SU-DHL-6 (cell line): ENCODE measurements at regions not wholly inside any gene's neighbourhood (a gene's known extent, or its start where the extent isn't known, plus 50 kb on each side); places are given as distances from the start of the nearest gene placed in this dataset.

ENCODE experiments used
- H2AFZ ChIP-seq: fragments of 200-600 bp; sonication (generic); 2 replicates; pipeline ENCODE4 v1.6.1; 2014; ENCODE audit warnings: low read depth, mild to moderate bottlenecking, moderate library complexity, mixed read lengths, antibody characterized with exemption, low read length; ENCODE audit not compliant: severe bottlenecking
- H3F3A ChIP-seq: fragments of 200-600 bp; shearing (Covaris generic); 2 replicates; pipeline ENCODE4 v1.6.0; 2016; ENCODE audit warnings: antibody characterized with exemption, mild to moderate bottlenecking; ENCODE audit not compliant: insufficient read depth
- H3K27ac ChIP-seq: fragments of 200-600 bp; sonication (generic); 2 replicates; pipeline ENCODE4 v1.5.1; 2016; ENCODE audit warnings: low read depth, mild to moderate bottlenecking, low read length, moderate library complexity, mixed read lengths
- H3K27me3 ChIP-seq: fragments of 200-600 bp; sonication (generic), shearing (Covaris generic); 2 replicates; pipeline ENCODE4 v1.6.0; 2014; ENCODE audit warnings: mild to moderate bottlenecking, low read length
- H3K36me3 ChIP-seq: fragments of 200-600 bp; sonication (generic); 2 replicates; pipeline ENCODE4 v1.6.1; 2014; ENCODE audit warnings: mild to moderate bottlenecking, low read length, mixed read lengths
- H3K4me2 ChIP-seq: fragments of 300-600, 200-600 bp; shearing (Covaris generic), sonication (generic); 2 replicates; pipeline ENCODE4 v1.6.0; 2014; ENCODE audit warnings: low read length, low read depth, mild to moderate bottlenecking; ENCODE audit not compliant: poor library complexity, severe bottlenecking
- H3K4me3 ChIP-seq: fragments of 200-600 bp; sonication (generic); 2 replicates; pipeline ENCODE4 v1.5.1; 2014; ENCODE audit warnings: antibody characterized with exemption, low read length, mild to moderate bottlenecking, mixed read lengths; ENCODE audit not compliant: insufficient read depth, poor library complexity, severe bottlenecking
- H3K79me2 ChIP-seq: fragments of 200-600 bp; sonication (generic); 2 replicates; pipeline ENCODE4 v1.6.1; 2014; ENCODE audit warnings: mild to moderate bottlenecking, low read length, moderate library complexity; ENCODE audit not compliant: insufficient read depth
- H3K9ac ChIP-seq: fragments of 200-600 bp; sonication (generic); 2 replicates; pipeline ENCODE4 v1.7.0; 2014; ENCODE audit warnings: mild to moderate bottlenecking, low read length
- H3K9me2 ChIP-seq: fragments of 200-600 bp; sonication (generic); replicated peaks from 2 replicates; pipeline ENCODE4 v1.6.1; 2014; ENCODE audit warnings: low read length; ENCODE audit not compliant: insufficient read depth
- H3K9me3 ChIP-seq: fragments of 200-600 bp; sonication (generic); 2 replicates; pipeline ENCODE4 v1.6.1; 2014; ENCODE audit warnings: low read length, mixed read lengths; ENCODE audit not compliant: insufficient read depth
- H4K20me1 ChIP-seq: fragments of 200-600 bp; sonication (generic); 2 replicates; pipeline ENCODE4 v1.6.1; 2014; ENCODE audit warnings: low read depth, mild to moderate bottlenecking, antibody characterized with exemption, low read length, moderate library complexity, mixed read lengths
- EZH2phosphoT487 ChIP-seq: fragments of 200-600 bp; sonication (generic), shearing (Covaris generic); conservative IDR thresholded peaks from 2 replicates; pipeline ENCODE4 v1.6.1; 2018; ENCODE audit warnings: mild to moderate bottlenecking, antibody characterized with exemption, low read length, moderate library complexity, mixed read lengths
- TF ChIP-seq, protein P1 (sequence below): fragments of 200-600 bp; sonication (generic); IDR thresholded peaks from one replicate; pipeline ENCODE4 v1.5.1; 2017; ENCODE audit warnings: antibody characterized with exemption, mild to moderate bottlenecking, low read length, moderate library complexity; ENCODE audit not compliant: insufficient read depth, poor library complexity, severe bottlenecking

DNA sequence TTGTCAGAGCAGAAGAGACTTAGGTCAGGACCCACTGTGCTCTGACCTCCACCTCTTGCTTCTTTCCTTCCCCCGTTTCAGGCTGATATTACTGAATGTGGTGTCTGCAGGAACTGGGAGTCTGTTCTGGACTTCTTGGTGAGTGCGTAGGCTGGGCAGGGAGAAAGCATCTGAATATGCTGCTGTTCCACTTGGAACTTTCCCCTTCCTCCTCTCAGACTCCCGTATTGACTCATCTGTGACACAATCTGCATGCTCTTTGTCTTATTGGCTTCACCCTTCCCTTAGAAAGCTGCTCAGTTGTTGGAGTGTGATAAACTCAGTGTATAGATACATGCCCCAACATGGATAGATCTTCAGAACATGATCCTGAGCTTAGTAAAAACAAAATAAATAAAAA lies 137.6 kb upstream of the HABP2 start:
- H3K79me2 ChIP-seq: no peaks in the 10 kb centered on the region
- H3K4me3 ChIP-seq: no peak overlapping the region
- no peak overlapping the region for H3K4me2 ChIP-seq
- H2AFZ ChIP-seq: no peak overlapping the region
- no peak overlapping the region for H3K9ac ChIP-seq
- no peaks in the 10 kb centered on the region for H3K27me3 ChIP-seq
- no peaks in the 10 kb centered on the region for H3F3A ChIP-seq
- H3K36me3 ChIP-seq: no peaks in the 10 kb centered on the region
- no peaks in the 10 kb centered on the region for H3K9me2 ChIP-seq
- no peak overlapping the region for H3K27ac ChIP-seq
- no peaks in the 10 kb centered on the region for H4K20me1 ChIP-seq
- TF ChIP-seq EZH2phosphoT487: no peak
- TF ChIP-seq, protein P1, sequence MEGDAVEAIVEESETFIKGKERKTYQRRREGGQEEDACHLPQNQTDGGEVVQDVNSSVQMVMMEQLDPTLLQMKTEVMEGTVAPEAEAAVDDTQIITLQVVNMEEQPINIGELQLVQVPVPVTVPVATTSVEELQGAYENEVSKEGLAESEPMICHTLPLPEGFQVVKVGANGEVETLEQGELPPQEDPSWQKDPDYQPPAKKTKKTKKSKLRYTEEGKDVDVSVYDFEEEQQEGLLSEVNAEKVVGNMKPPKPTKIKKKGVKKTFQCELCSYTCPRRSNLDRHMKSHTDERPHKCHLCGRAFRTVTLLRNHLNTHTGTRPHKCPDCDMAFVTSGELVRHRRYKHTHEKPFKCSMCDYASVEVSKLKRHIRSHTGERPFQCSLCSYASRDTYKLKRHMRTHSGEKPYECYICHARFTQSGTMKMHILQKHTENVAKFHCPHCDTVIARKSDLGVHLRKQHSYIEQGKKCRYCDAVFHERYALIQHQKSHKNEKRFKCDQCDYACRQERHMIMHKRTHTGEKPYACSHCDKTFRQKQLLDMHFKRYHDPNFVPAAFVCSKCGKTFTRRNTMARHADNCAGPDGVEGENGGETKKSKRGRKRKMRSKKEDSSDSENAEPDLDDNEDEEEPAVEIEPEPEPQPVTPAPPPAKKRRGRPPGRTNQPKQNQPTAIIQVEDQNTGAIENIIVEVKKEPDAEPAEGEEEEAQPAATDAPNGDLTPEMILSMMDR: no peak
- no peaks in the 10 kb centered on the region for H3K9me3 ChIP-seq

DNA sequence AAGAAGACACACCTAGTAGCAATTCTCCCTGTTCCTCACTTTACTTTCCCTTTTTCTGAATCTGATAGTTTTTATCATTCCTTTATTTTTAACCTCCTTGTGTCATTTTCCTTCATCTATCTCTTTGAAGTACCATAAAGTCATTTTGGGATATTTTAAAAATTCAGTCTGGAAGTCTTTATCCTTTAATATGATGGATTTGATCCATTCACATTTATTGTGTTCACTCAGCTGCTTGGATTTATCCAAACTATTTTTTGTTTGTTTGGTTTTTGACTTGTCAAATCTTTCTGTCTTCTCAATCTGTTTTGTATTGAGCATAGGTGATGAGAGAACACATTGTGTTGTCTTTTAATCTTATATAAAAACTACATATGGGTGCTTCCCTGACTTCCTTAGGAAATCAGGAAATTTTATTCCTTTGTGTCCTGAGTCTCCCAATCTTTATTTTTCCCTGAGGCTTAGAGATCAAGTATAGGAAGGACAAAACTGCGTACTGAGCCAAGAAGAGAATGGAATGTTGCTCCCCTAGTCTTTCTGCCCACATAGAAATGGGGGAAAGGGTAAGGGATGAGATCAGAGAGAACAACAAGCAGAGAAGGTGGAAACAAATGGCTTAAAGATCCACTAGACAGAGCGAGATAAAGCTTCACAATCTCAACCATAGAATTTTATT lies 132.7 kb upstream of the HABP2 start:
- Histone ChIP-seq H3K4me3 (no peak overlapping the region), H3K9me3 (no peaks in the 10 kb centered on the region), H3K27ac (no peak overlapping the region), H3K9ac (no peak overlapping the region), H3K27me3 (no peaks in the 10 kb centered on the region), H3K4me2 (no peak overlapping the region), H2AFZ (no peak overlapping the region), H3K9me2 (no peaks in the 10 kb centered on the region), H4K20me1 (no peaks in the 10 kb centered on the region), H3K79me2 (no peaks in the 10 kb centered on the region), H3K36me3 (no peaks in the 10 kb centered on the region), H3F3A (no peaks in the 10 kb centered on the region)
- TF ChIP-seq, protein P1: no peak
- no peak for TF ChIP-seq EZH2phosphoT487

DNA sequence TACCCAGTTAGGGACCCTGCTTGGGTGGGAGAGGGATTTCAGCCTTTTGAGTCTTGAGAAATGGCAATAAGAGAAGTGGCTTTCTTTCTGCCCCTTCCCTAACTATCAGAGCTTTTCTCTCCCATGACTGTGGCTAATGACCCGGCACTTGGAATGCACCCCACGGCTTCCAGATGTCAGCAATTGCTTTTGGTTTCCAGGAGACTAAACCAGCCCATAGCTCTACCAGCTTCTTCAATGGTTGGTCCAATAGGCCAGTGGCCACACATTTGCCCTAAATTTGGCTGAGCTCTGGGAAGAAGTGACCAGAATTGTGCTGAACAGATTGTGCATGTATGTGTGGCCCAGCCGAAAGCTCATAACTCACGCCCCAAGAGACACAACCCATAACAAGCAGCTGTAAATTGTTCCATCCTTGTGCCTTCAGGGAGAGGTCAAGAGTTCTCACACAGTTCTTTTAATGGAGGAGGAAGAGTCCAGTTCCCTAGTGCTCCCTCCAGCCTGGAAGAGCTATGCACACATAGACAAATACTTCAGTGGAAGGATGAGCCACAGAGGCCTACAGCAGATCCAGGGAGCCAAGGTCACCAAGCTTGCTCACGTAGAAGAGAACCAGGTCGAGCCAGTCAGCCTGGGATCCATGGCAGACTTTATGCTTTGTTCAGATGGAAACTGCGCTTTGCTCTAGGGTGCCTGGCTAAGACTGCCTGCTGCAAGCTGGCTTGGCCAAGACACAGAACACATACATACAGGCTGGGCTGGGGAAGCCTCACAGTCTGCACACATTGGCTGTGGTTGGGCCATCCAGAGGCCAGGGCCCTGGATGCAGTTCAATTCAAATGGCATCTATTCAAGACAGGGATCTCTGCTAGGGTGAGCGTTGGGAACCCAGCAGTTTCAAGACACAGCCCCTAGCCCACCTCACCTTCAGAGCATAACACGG lies 131.8 kb upstream of the HABP2 start:
- H3K9me3 ChIP-seq: no peaks in the 10 kb centered on the region
- H3K27me3 ChIP-seq: no peaks in the 10 kb centered on the region
- no peak overlapping the region for H3K4me3 ChIP-seq
- no peak overlapping the region for H3K9ac ChIP-seq
- H3F3A ChIP-seq: no peaks in the 10 kb centered on the region
- no peaks in the 10 kb centered on the region for H4K20me1 ChIP-seq
- H2AFZ ChIP-seq: no peak overlapping the region
- no peak overlapping the region for H3K4me2 ChIP-seq
- no peak overlapping the region for H3K27ac ChIP-seq
- no peaks in the 10 kb centered on the region for H3K9me2 ChIP-seq
- H3K36me3 ChIP-seq: no peaks in the 10 kb centered on the region
- no peak for TF ChIP-seq EZH2phosphoT487
- TF ChIP-seq, protein P1: no peak
- H3K79me2 ChIP-seq: no peaks in the 10 kb centered on the region
